ENCODE measurements at regions not wholly inside any gene's neighbourhood (a gene's known extent, or its start where the extent isn't known, plus 50 kb on each side); places are given as distances from the start of the nearest gene placed in this dataset.
A peak's percentile ranks its signal among the peaks of the same experiment; 100 is the strongest.

- H3K27me3 ChIP-seq, result no peaks in the 10 kb centered on the region
- no peak for DNase-seq
- H3K9me3 ChIP-seq, result no peaks in the 10 kb centered on the region
- H3K4me3 ChIP-seq, result no peak overlapping the region
- H3K36me3 ChIP-seq, result no peaks in the 10 kb centered on the region
Observed at GRCh38 chr6:165723326-165723725, 60.3 kb upstream of the PDE10A start.

GRCh38 chr6:165722022-165722421, 59.0 kb upstream of the PDE10A start:
- Histone ChIP-seq H3K27me3 (no peaks in the 10 kb centered on the region), H3K36me3 (no peaks in the 10 kb centered on the region), H3K4me3 (no peak overlapping the region), H3K9me3 (no peaks in the 10 kb centered on the region)
- DNase-seq, result no peak

GRCh38 chr6:165721356-165721755, 58.3 kb upstream of the PDE10A start:
- DNase-seq, result no peak
- Histone ChIP-seq H3K36me3 (no peaks in the 10 kb centered on the region), H3K9me3 (no peaks in the 10 kb centered on the region), H3K27me3 (no peaks in the 10 kb centered on the region), H3K4me3 (no peak overlapping the region)

DNA sequence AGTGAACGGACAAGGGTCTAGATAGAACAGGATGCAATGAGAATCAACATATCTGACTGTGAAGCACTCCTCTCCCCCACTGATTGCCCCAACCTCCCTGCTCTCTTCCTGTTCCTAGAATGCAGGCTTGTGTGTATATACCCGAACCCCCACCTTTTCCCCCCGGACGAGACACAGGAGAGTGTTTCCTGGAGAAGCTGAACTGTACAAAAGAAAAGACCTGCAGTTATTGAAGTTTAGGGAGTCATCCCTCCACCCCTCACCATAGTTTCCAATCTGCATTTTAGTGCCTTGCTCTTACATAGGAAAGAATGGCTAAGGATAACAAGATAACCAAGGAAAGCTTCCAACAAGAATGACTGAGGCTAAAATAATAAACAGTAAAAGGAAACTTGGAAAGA, 55.5 kb upstream of the PDE10A start:
- Histone ChIP-seq H3K4me3 (no peak overlapping the region), H3K9me3 (no peaks in the 10 kb centered on the region), H3K27me3 (no peaks in the 10 kb centered on the region), H3K36me3 (no peaks in the 10 kb centered on the region)
- peak; percentile 9 for DNase-seq

- no peaks in the 10 kb centered on the region for H3K9me3 ChIP-seq
- no peaks in the 10 kb centered on the region for H3K27me3 ChIP-seq
- H3K4me3 ChIP-seq, result no peak overlapping the region
- DNase-seq, result no peak
- H3K36me3 ChIP-seq, result no peaks in the 10 kb centered on the region
Observed at GRCh38 chr6:165717732-165718465, 54.9 kb upstream of the PDE10A start.

- DNase-seq, result no peak
- Histone ChIP-seq H3K27me3 (no peaks in the 10 kb centered on the region), H3K4me3 (no peak overlapping the region), H3K9me3 (no peaks in the 10 kb centered on the region), H3K36me3 (no peaks in the 10 kb centered on the region)
Observed at GRCh38 chr6:165716886-165717285, 53.8 kb upstream of the PDE10A start.

DNA sequence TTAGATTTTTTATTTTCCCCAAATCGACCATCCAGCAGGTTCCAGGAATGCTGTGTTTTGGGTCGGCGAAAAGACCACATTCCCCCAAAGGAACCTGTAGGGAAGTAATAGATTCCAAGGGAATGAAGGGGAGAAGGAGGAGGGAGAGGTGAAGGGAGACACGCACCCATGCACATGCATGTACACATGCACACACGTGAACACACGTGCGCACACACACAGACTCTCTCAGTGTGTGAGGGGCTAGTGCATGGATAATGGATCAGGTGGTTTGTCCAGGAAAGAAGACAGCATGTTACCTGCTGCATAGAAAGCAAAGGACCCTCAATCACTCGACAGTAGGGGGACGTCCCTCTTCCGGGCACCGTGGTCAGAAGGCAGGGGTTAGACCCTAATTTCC, 52.4 kb upstream of the PDE10A start:
- Histone ChIP-seq H3K27me3 (no peaks in the 10 kb centered on the region), H3K9me3 (no peaks in the 10 kb centered on the region), H3K36me3 (no peaks in the 10 kb centered on the region)

DNA sequence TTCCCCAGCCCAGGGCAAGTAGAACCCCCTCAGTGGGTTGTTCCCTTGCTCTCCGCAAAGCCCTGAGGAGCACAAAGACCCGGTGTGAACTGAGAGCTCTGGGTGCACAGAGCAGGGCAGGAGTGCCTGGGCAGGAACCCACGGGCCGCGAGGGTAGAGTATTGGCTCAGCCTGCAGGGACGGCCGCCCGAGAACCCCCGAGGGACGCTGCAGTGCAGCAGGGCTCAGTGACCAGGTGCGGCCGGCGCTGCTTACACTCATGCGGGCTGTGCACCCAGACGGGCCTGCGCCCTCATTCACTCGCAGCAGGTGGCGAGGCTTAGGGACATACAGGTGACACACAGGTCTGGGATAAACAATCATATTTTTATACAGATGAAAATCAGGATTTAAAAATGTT, 51.9 kb upstream of the PDE10A start:
- Histone ChIP-seq H3K36me3 (no peaks in the 10 kb centered on the region), H3K9me3 (no peaks in the 10 kb centered on the region), H3K27me3 (no peaks in the 10 kb centered on the region), H3K4me3 (no peak overlapping the region)
- DNase-seq, result no peak

More for the DNA sequence above, 52.4 kb upstream of the PDE10A start:
- no peak for DNase-seq
- no peak overlapping the region for H3K4me3 ChIP-seq

- Histone ChIP-seq H3K4me3 (no peak overlapping the region), H3K36me3 (no peaks in the 10 kb centered on the region), H3K27me3 (no peaks in the 10 kb centered on the region), H3K9me3 (no peaks in the 10 kb centered on the region)
- DNase-seq, result no peak
Observed at GRCh38 chr6:165713845-165714466, 50.9 kb upstream of the PDE10A start.
